Ectodermal cell (in vitro differentiated cells): ENCODE measurements at regions not wholly inside any gene's neighbourhood (a gene's known extent, or its start where the extent isn't known, plus 50 kb on each side); places are given as distances from the start of the nearest gene placed in this dataset.
"Not testable (repeated sequence)": the region's sequence is repeated elsewhere in the genome, so short reads cannot be mapped to it uniquely, and the experiment has no call there.

Experiments used
- H3K27ac ChIP-seq: 2 replicates; pipeline ENCODE4 v1.7.0; 2013; ENCODE audit warnings: mild to moderate bottlenecking, low read depth, low read length; ENCODE audit not compliant: insufficient read depth, poor library complexity, severe bottlenecking
- H3K27me3 ChIP-seq: 2 replicates; pipeline ENCODE4 v1.7.0; 2013; ENCODE audit warnings: mild to moderate bottlenecking, low read length; ENCODE audit not compliant: insufficient read depth, control insufficient read depth, poor library complexity, severe bottlenecking
- H3K36me3 ChIP-seq: one replicate; pipeline ENCODE4 v1.7.0; 2013; ENCODE audit warnings: low read length; ENCODE audit not compliant: control insufficient read depth, insufficient read depth
- H3K4me1 ChIP-seq: one replicate; pipeline ENCODE4 v1.7.0; 2013; ENCODE audit warnings: low read length; ENCODE audit not compliant: control insufficient read depth, insufficient read depth
- H3K4me3 ChIP-seq: 2 replicates; pipeline ENCODE4 v1.7.0; 2013; ENCODE audit warnings: low read depth, low read length, control low read depth; ENCODE audit not compliant: insufficient read depth
- H3K9me3 ChIP-seq: 2 replicates; pipeline ENCODE4 v1.7.0; 2013; ENCODE audit warnings: mild to moderate bottlenecking, low read length, moderate library complexity; ENCODE audit not compliant: control insufficient read depth
- WGBS, 2 experiments: methylation state at CpG; one replicate each; pipeline ENCODE4 v1.1.7; 2013; ENCODE audit warnings: missing lambda C conversion rate in 2 of 2; 5-methylcytosine and 5-hydroxymethylcytosine counted together

- Histone ChIP-seq H3K9me3 (no peaks in the 10 kb centered on the region), H3K36me3 (no peaks in the 10 kb centered on the region), H3K27me3 (no peaks in the 10 kb centered on the region), H3K27ac (no peak overlapping the region), H3K4me1 (no peaks in the 10 kb centered on the region), H3K4me3 (no peak overlapping the region)
- WGBS, 2 experiments = 86 to 88% methylated on average over 4 of the region's 4 CpGs
Observed at GRCh38 chr13:56558698-56559320, 581.9 kb upstream of the PRR20A start.

- Histone ChIP-seq H3K4me3 (no peak overlapping the region), H3K9me3 (no peaks in the 10 kb centered on the region), H3K27me3 (no peaks in the 10 kb centered on the region), H3K4me1 (no peaks in the 10 kb centered on the region), H3K36me3 (no peaks in the 10 kb centered on the region), H3K27ac (no peak overlapping the region)
- WGBS, 2 experiments = 88 to 100% methylated on average over 1 of the region's 2 CpGs
Observed at GRCh38 chr13:56561327-56561726, 579.4 kb upstream of the PRR20A start.

- H3K9me3 ChIP-seq = no peaks in the 10 kb centered on the region
- no peaks in the 10 kb centered on the region for H3K27me3 ChIP-seq
- H3K4me1 ChIP-seq = no peaks in the 10 kb centered on the region
- H3K4me3 ChIP-seq = no peak overlapping the region
- no peaks in the 10 kb centered on the region for H3K36me3 ChIP-seq
- WGBS, 2 experiments = 87 to 91% methylated on average over 4 of the region's 4 CpGs
- H3K27ac ChIP-seq = no peak overlapping the region
Observed at GRCh38 chr13:56563663-56564062, 577.1 kb upstream of the PRR20A start.

- Histone ChIP-seq H3K4me1 (no peaks in the 10 kb centered on the region), H3K4me3 (no peak overlapping the region), H3K27ac (no peak overlapping the region), H3K27me3 (no peaks in the 10 kb centered on the region), H3K9me3 (no peaks in the 10 kb centered on the region), H3K36me3 (no peaks in the 10 kb centered on the region)
- 91 to 100% methylated on average over 1 of the region's 1 CpG for WGBS, 2 experiments
Observed at GRCh38 chr13:56586976-56587375, 553.7 kb upstream of the PRR20A start.

- no peaks in the 10 kb centered on the region for H3K36me3 ChIP-seq
- no peak overlapping the region for H3K4me3 ChIP-seq
- no peak overlapping the region for H3K27ac ChIP-seq
- no peaks in the 10 kb centered on the region for H3K9me3 ChIP-seq
- no peaks in the 10 kb centered on the region for H3K27me3 ChIP-seq
- WGBS, 2 experiments = 93 to 100% methylated on average over 2 to 3 of the region's 4 CpGs
- H3K4me1 ChIP-seq = no peaks in the 10 kb centered on the region
Observed at GRCh38 chr13:56615572-56615971, 525.1 kb upstream of the PRR20A start.

GRCh38 chr13:56622840-56623239 is 517.9 kb upstream of the PRR20A start:
- 93 to 95% methylated on average over 4 of the region's 4 CpGs for WGBS, 2 experiments
- Histone ChIP-seq H3K4me1 (no peaks in the 10 kb centered on the region), H3K4me3 (no peak overlapping the region)

GRCh38 chr13:56628886-56629285 is 511.8 kb upstream of the PRR20A start:
- not testable (repeated sequence) for H3K27me3 ChIP-seq, H3K36me3 ChIP-seq, H3K9me3 ChIP-seq, H3K27ac ChIP-seq, H3K4me1 ChIP-seq, H3K4me3 ChIP-seq
- 93 to 96% methylated on average over 6 of the region's 6 CpGs for WGBS, 2 experiments

More at GRCh38 chr13:56622840-56623239, 517.9 kb upstream of the PRR20A start:
- Histone ChIP-seq H3K9me3 (no peaks in the 10 kb centered on the region), H3K27ac (no peak overlapping the region), H3K36me3 (no peaks in the 10 kb centered on the region), H3K27me3 (no peaks in the 10 kb centered on the region)

GRCh38 chr13:56631060-56631459 is 509.7 kb upstream of the PRR20A start:
- H3K4me1 ChIP-seq, H3K27ac ChIP-seq, H3K4me3 ChIP-seq, H3K27me3 ChIP-seq, H3K9me3 ChIP-seq, H3K36me3 ChIP-seq: not testable (repeated sequence)
- 95 to 98% methylated on average over 2 of the region's 3 CpGs for WGBS, 2 experiments

GRCh38 chr13:56653043-56653442 is 487.7 kb upstream of the PRR20A start:
- Histone ChIP-seq H3K4me3 (no peak overlapping the region), H3K27me3 (no peaks in the 10 kb centered on the region), H3K9me3 (no peaks in the 10 kb centered on the region), H3K27ac (no peak overlapping the region), H3K4me1 (no peaks in the 10 kb centered on the region), H3K36me3 (no peaks in the 10 kb centered on the region)
- WGBS, 2 experiments = 96 to 100% methylated on average over 2 of the region's 2 CpGs

- no peaks in the 10 kb centered on the region for H3K27me3 ChIP-seq
- H3K4me1 ChIP-seq = no peaks in the 10 kb centered on the region
- H3K36me3 ChIP-seq = no peaks in the 10 kb centered on the region
- H3K9me3 ChIP-seq = no peaks in the 10 kb centered on the region
- WGBS, 2 experiments = 97% methylated on average over 23 of the region's 23 CpGs
- no peak overlapping the region for H3K4me3 ChIP-seq
- H3K27ac ChIP-seq = no peak overlapping the region
Observed at GRCh38 chr13:56659041-56659471, 481.7 kb upstream of the PRR20A start.

- no peak overlapping the region for H3K27ac ChIP-seq
- no peaks in the 10 kb centered on the region for H3K27me3 ChIP-seq
- H3K4me1 ChIP-seq = no peaks in the 10 kb centered on the region
- H3K36me3 ChIP-seq = no peaks in the 10 kb centered on the region
- 88 to 90% methylated on average over 2 of the region's 2 CpGs for WGBS, 2 experiments
- H3K4me3 ChIP-seq = no peak overlapping the region
- no peaks in the 10 kb centered on the region for H3K9me3 ChIP-seq
Observed at GRCh38 chr13:56670563-56670962, 470.2 kb upstream of the PRR20A start.
